ENCODE measurements at regions not wholly inside any gene's neighbourhood (a gene's known extent, or its start where the extent isn't known, plus 50 kb on each side); places are given as distances from the start of the nearest gene placed in this dataset.

GRCh38 chrX:39874202-39874816 is 223.4 kb downstream of the BCOR start:
- Histone ChIP-seq H3K27me3 (ENCODE audit: control insufficient read depth, insufficient read depth, low read length) (peaks cover 3% of the 10 kb centered on the region), H3K9me3 (ENCODE audit: control insufficient read depth, insufficient read depth, low read length) (no peaks in the 10 kb centered on the region), H3K9ac (ENCODE audit: low read depth, low read length) (no peak overlapping the region), H3K36me3 (ENCODE audit: control insufficient read depth, insufficient read depth, low read length) (no peaks in the 10 kb centered on the region), H3K4me1 (ENCODE audit: control insufficient read depth, insufficient read depth, low read length) (peaks cover 4% of the 10 kb centered on the region), H3K4me3 (ENCODE audit: low read depth, low read length) (no peak overlapping the region)

GRCh38 chrX:39875834-39876628 is 221.7 kb downstream of the BCOR start:
- Histone ChIP-seq H3K9me3 (ENCODE audit: control insufficient read depth, insufficient read depth, low read length) (no peaks in the 10 kb centered on the region), H3K4me3 (ENCODE audit: low read depth, low read length) (no peak overlapping the region), H3K27me3 (ENCODE audit: control insufficient read depth, insufficient read depth, low read length) (peaks cover 3% of the 10 kb centered on the region), H3K36me3 (ENCODE audit: control insufficient read depth, insufficient read depth, low read length) (no peaks in the 10 kb centered on the region), H3K9ac (ENCODE audit: low read depth, low read length) (no peak overlapping the region), H3K4me1 (ENCODE audit: control insufficient read depth, insufficient read depth, low read length) (peaks cover 4% of the 10 kb centered on the region)

GRCh38 chrX:39877905-39878304 is 219.9 kb downstream of the BCOR start:
- Histone ChIP-seq H3K27me3 (ENCODE audit: control insufficient read depth, insufficient read depth, low read length) (peaks cover under 1% of the 10 kb centered on the region), H3K9ac (ENCODE audit: low read depth, low read length) (no peak overlapping the region), H3K4me3 (ENCODE audit: low read depth, low read length) (no peak overlapping the region), H3K36me3 (ENCODE audit: control insufficient read depth, insufficient read depth, low read length) (no peaks in the 10 kb centered on the region), H3K4me1 (ENCODE audit: control insufficient read depth, insufficient read depth, low read length) (peaks cover 4% of the 10 kb centered on the region), H3K9me3 (ENCODE audit: control insufficient read depth, insufficient read depth, low read length) (no peaks in the 10 kb centered on the region)

- no peak overlapping the region for H3K9ac ChIP-seq (ENCODE audit: low read depth, low read length)
- H3K9me3 ChIP-seq (ENCODE audit: control insufficient read depth, insufficient read depth, low read length) = no peaks in the 10 kb centered on the region
- H3K27me3 ChIP-seq (ENCODE audit: control insufficient read depth, insufficient read depth, low read length) = no peaks in the 10 kb centered on the region
- H3K4me1 ChIP-seq (ENCODE audit: control insufficient read depth, insufficient read depth, low read length) = no peaks in the 10 kb centered on the region
- no peak overlapping the region for H3K4me3 ChIP-seq (ENCODE audit: low read depth, low read length)
- H3K36me3 ChIP-seq (ENCODE audit: control insufficient read depth, insufficient read depth, low read length) = no peaks in the 10 kb centered on the region
These were observed 214.1 kb downstream of the BCOR start for GRCh38 chrX:39883666-39884065.

- Histone ChIP-seq H3K27me3 (ENCODE audit: control insufficient read depth, insufficient read depth, low read length) (no peaks in the 10 kb centered on the region), H3K4me1 (ENCODE audit: control insufficient read depth, insufficient read depth, low read length) (no peaks in the 10 kb centered on the region), H3K9me3 (ENCODE audit: control insufficient read depth, insufficient read depth, low read length) (no peaks in the 10 kb centered on the region), H3K4me3 (ENCODE audit: low read depth, low read length) (no peak overlapping the region), H3K9ac (ENCODE audit: low read depth, low read length) (no peak overlapping the region), H3K36me3 (ENCODE audit: control insufficient read depth, insufficient read depth, low read length) (no peaks in the 10 kb centered on the region)
These were observed 211.5 kb downstream of the BCOR start for GRCh38 chrX:39886282-39886681.

DNA sequence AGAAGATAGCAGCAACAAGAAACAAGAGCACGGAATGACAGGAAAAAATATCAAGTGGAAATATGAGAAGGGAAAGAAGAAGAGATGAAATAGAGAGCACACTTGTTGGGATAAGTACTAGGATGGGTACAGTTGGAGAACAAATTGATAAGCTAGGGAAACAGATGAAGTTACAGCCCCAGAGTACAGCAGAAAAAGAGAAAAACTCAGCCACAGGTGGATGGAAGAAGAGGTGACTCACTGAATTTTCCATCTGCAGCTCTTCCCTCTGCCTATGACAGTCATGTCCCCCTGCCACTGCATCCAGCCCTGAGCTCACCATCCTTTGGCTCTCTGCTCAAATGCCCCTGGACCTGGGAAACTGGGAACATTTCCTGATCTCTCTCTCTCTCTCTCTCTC is 209.0 kb downstream of the BCOR start:
- Histone ChIP-seq H3K9ac (ENCODE audit: low read depth, low read length) (no peak overlapping the region), H3K36me3 (ENCODE audit: control insufficient read depth, insufficient read depth, low read length) (no peaks in the 10 kb centered on the region), H3K9me3 (ENCODE audit: control insufficient read depth, insufficient read depth, low read length) (no peaks in the 10 kb centered on the region), H3K27me3 (ENCODE audit: control insufficient read depth, insufficient read depth, low read length) (no peaks in the 10 kb centered on the region), H3K4me3 (ENCODE audit: low read depth, low read length) (no peak overlapping the region), H3K4me1 (ENCODE audit: control insufficient read depth, insufficient read depth, low read length) (no peaks in the 10 kb centered on the region)

GRCh38 chrX:39889704-39890103 is 208.1 kb downstream of the BCOR start:
- no peaks in the 10 kb centered on the region for H3K4me1 ChIP-seq (ENCODE audit: control insufficient read depth, insufficient read depth, low read length)
- no peak overlapping the region for H3K9ac ChIP-seq (ENCODE audit: low read depth, low read length)
- no peaks in the 10 kb centered on the region for H3K36me3 ChIP-seq (ENCODE audit: control insufficient read depth, insufficient read depth, low read length)
- no peaks in the 10 kb centered on the region for H3K9me3 ChIP-seq (ENCODE audit: control insufficient read depth, insufficient read depth, low read length)
- H3K27me3 ChIP-seq (ENCODE audit: control insufficient read depth, insufficient read depth, low read length) = no peaks in the 10 kb centered on the region
- no peak overlapping the region for H3K4me3 ChIP-seq (ENCODE audit: low read depth, low read length)

- Histone ChIP-seq H3K27me3 (ENCODE audit: control insufficient read depth, insufficient read depth, low read length) (no peaks in the 10 kb centered on the region), H3K36me3 (ENCODE audit: control insufficient read depth, insufficient read depth, low read length) (no peaks in the 10 kb centered on the region), H3K4me3 (ENCODE audit: low read depth, low read length) (no peak overlapping the region), H3K9me3 (ENCODE audit: control insufficient read depth, insufficient read depth, low read length) (no peaks in the 10 kb centered on the region), H3K9ac (ENCODE audit: low read depth, low read length) (no peak overlapping the region), H3K4me1 (ENCODE audit: control insufficient read depth, insufficient read depth, low read length) (no peaks in the 10 kb centered on the region)
These were observed 207.0 kb downstream of the BCOR start for GRCh38 chrX:39890807-39891206.

DNA sequence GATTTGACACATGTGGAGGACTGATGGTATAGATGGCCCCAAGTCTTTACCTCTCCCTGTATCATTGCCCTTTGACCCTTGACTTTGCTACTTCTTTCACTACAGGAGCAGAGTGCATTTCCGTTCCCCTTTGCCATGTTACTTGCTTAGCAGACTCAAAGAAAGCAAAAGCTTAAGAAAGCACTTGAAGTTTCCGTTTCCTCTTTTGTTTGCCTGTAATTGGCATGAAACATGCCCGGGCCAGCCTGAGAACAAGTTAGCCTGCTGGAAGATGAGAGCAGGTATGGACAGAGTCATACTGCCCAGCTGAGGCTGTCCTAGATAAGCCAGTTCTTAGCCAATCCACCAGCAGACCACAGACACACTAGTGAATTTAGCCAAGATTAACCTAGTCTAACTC is 206.0 kb downstream of the BCOR start:
- no peaks in the 10 kb centered on the region for H3K27me3 ChIP-seq (ENCODE audit: control insufficient read depth, insufficient read depth, low read length)
- H3K4me3 ChIP-seq (ENCODE audit: low read depth, low read length) = no peak overlapping the region
- H3K4me1 ChIP-seq (ENCODE audit: control insufficient read depth, insufficient read depth, low read length) = no peaks in the 10 kb centered on the region
- no peak overlapping the region for H3K9ac ChIP-seq (ENCODE audit: low read depth, low read length)
- no peaks in the 10 kb centered on the region for H3K9me3 ChIP-seq (ENCODE audit: control insufficient read depth, insufficient read depth, low read length)
- H3K36me3 ChIP-seq (ENCODE audit: control insufficient read depth, insufficient read depth, low read length) = no peaks in the 10 kb centered on the region

- Histone ChIP-seq H3K4me3 (ENCODE audit: low read depth, low read length) (no peak overlapping the region), H3K27me3 (ENCODE audit: control insufficient read depth, insufficient read depth, low read length) (no peaks in the 10 kb centered on the region), H3K4me1 (ENCODE audit: control insufficient read depth, insufficient read depth, low read length) (peaks cover 6% of the 10 kb centered on the region), H3K9me3 (ENCODE audit: control insufficient read depth, insufficient read depth, low read length) (no peaks in the 10 kb centered on the region), H3K36me3 (ENCODE audit: control insufficient read depth, insufficient read depth, low read length) (no peaks in the 10 kb centered on the region), H3K9ac (ENCODE audit: low read depth, low read length) (no peak overlapping the region)
These were observed 204.1 kb downstream of the BCOR start for GRCh38 chrX:39893417-39894338.

- Histone ChIP-seq H3K36me3 (ENCODE audit: control insufficient read depth, insufficient read depth, low read length) (no peaks in the 10 kb centered on the region), H3K4me1 (ENCODE audit: control insufficient read depth, insufficient read depth, low read length) (peaks cover 6% of the 10 kb centered on the region), H3K9me3 (ENCODE audit: control insufficient read depth, insufficient read depth, low read length) (no peaks in the 10 kb centered on the region), H3K27me3 (ENCODE audit: control insufficient read depth, insufficient read depth, low read length) (no peaks in the 10 kb centered on the region), H3K4me3 (ENCODE audit: low read depth, low read length) (no peak overlapping the region), H3K9ac (ENCODE audit: low read depth, low read length) (no peak overlapping the region)
These were observed 203.1 kb downstream of the BCOR start for GRCh38 chrX:39894683-39895082.
